K562 (cell line): ENCODE measurements at regions not wholly inside any gene's neighbourhood (a gene's known extent, or its start where the extent isn't known, plus 50 kb on each side); places are given as distances from the start of the nearest gene placed in this dataset.
A peak's percentile ranks its signal among the peaks of the same experiment; 100 is the strongest.

Experiments used
- ATAC-seq: fragments of 200-7000 bp; cut with Tn5 transposase; 3 replicates; pipeline ENCODE4 v1.9.1; 2020; ENCODE audit warnings: moderate library complexity
- BruUV-seq: library from RNA; stranded (reverse); fragments of 400-500 nt; replicated peaks from 2 replicates; lab custom pipeline; 2021; lab: Mats Ljungman, UMichigan
- CTCF ChIA-PET: fragments of 300-600 bp; formaldehyde crosslinking; extraction: SDS; loops from one replicate; lab custom pipeline; 2021; ENCODE audit warnings: low intra/inter-chr PET ratio; lab: Yijun Ruan, JAX
- POLR2A ChIA-PET: fragments of 300-600, 350-650 bp; sonication (Branson Sonifier 250); formaldehyde crosslinking; extraction: SDS; loops from one replicate; lab custom pipeline; 2021; ENCODE audit warnings: antibody characterized with exemption, inconsistent platforms; lab: Yijun Ruan, JAX
- DNase-seq, 4 experiments: peaks; one replicate each; pipeline versions ENCODE4 v3.0.0 to v3.0.0-alpha.2; 2011 to 2018; ENCODE audit warnings: low spot score in 3 of 4, mixed read lengths in 3 of 4; ENCODE audit errors: extremely low read depth in 1 of 4
- FAIRE-seq: peaks from 2 replicates; lab custom pipeline; 2011; peaks lifted over from hg19 to GRCh38; lab: Jason Lieb, UNC
- H2AFZ ChIP-seq: 2 replicates; pipeline ENCODE4 v1.6.0; 2011; ENCODE audit warnings: low read depth, low read length, control low read depth, inconsistent platforms
- H3K27ac ChIP-seq: fragments of 200-600 bp; 3 replicates; pipeline ENCODE4 v1.8.0; 2011; ENCODE audit warnings: low read depth, mild to moderate bottlenecking, control low read depth, inconsistent platforms, low read length, moderate library complexity, mixed read lengths; ENCODE audit errors: extremely low read depth
- H3K27me3 ChIP-seq, 2 experiments: fragments of 300-600 bp in 1 of 2; 2 replicates in 1 of 2; 3 replicates in 1 of 2; pipeline versions ENCODE4 v1.6.0 to v1.8.0; 2011; ENCODE audit warnings: inconsistent platforms in 2 of 2, low read length in 2 of 2, mild to moderate bottlenecking in 1 of 2, mixed read lengths in 1 of 2, moderate library complexity in 1 of 2; ENCODE audit not compliant: control insufficient read depth in 2 of 2, insufficient read depth in 2 of 2
- H3K36me3 ChIP-seq: fragments of 300-600 bp; 3 replicates; pipeline ENCODE4 v1.8.0; 2011; ENCODE audit warnings: mild to moderate bottlenecking, low read length, inconsistent platforms; ENCODE audit not compliant: control insufficient read depth, insufficient read depth
- H3K4me1 ChIP-seq, 2 experiments: fragments of 200-600 bp in 1 of 2; replicated peaks in 1 of 2; 2 replicates in 1 of 2; 3 replicates in 1 of 2; pipeline versions ENCODE4 v1.5.1 to v1.8.0; 2011; ENCODE audit warnings: inconsistent platforms in 2 of 2, low read length in 2 of 2, mild to moderate bottlenecking in 1 of 2, mixed read lengths in 1 of 2, moderate library complexity in 1 of 2; ENCODE audit not compliant: control insufficient read depth in 2 of 2, insufficient read depth in 2 of 2
- H3K4me2 ChIP-seq: 2 replicates; pipeline ENCODE4 v1.6.1; 2011; ENCODE audit warnings: low read length, control low read depth, inconsistent platforms, mixed read lengths; ENCODE audit not compliant: insufficient read depth
- H3K4me3 ChIP-seq: fragments of 200-600 bp; sonication (generic), shearing (Covaris generic); 2 replicates; pipeline ENCODE4 v1.5.1; 2016; ENCODE audit warnings: control low read depth, inconsistent platforms
- H3K79me2 ChIP-seq: fragments of 200-600 bp; 3 replicates; pipeline ENCODE4 v1.8.0; 2011; ENCODE audit warnings: low read length, inconsistent platforms; ENCODE audit not compliant: control insufficient read depth, insufficient read depth
- H3K9ac ChIP-seq, 2 experiments: 2 replicates each; pipeline versions ENCODE4 v1.6.0 to v1.6.1; 2011; ENCODE audit warnings: low read depth in 2 of 2, low read length in 2 of 2, control low read depth in 1 of 2, inconsistent platforms in 1 of 2, mild to moderate bottlenecking in 1 of 2, mixed read lengths in 1 of 2; ENCODE audit not compliant: insufficient read depth in 1 of 2
- H3K9me1 ChIP-seq: one replicate; pipeline ENCODE4 v1.6.0; 2011; ENCODE audit warnings: inconsistent platforms, mild to moderate bottlenecking, low read length, moderate library complexity; ENCODE audit not compliant: control insufficient read depth, insufficient read depth
- H3K9me3 ChIP-seq: replicated peaks from 2 replicates; pipeline ENCODE4 v1.5.1; 2011; ENCODE audit warnings: low read depth, low read length, inconsistent platforms; ENCODE audit not compliant: control insufficient read depth, insufficient read depth
- H4K20me1 ChIP-seq: replicated peaks from 2 replicates; pipeline ENCODE4 v1.6.1; 2011; ENCODE audit warnings: low read length, inconsistent platforms, mixed read lengths; ENCODE audit not compliant: control insufficient read depth, insufficient read depth
- CBFA2T3 ChIP-seq: fragments of 450-650 bp; IDR thresholded peaks from 2 replicates; pipeline ENCODE4 v1.6.1; 2017
- NR0B1 ChIP-seq: fragments of 450-650 bp; IDR thresholded peaks from one replicate; pipeline ENCODE4 v1.6.1; 2018; ENCODE audit warnings: mild to moderate bottlenecking, moderate library complexity; ENCODE audit not compliant: partially characterized antibody
- RBM25 ChIP-seq: fragments of 200-400 bp; formaldehyde crosslinking; IDR thresholded peaks from 2 replicates; pipeline ENCODE4 v1.6.1; 2018; ENCODE audit warnings: low read length, low read depth, moderate library complexity; ENCODE audit not compliant: severe bottlenecking
- RCOR1 ChIP-seq, 2 experiments: IDR thresholded peaks; 2 replicates each; pipeline ENCODE4 v1.6.1; 2012; ENCODE audit warnings: low read depth in 2 of 2, low read length in 2 of 2, borderline replicate concordance in 1 of 2, improper control_type of control experiment in 1 of 2
- RERE ChIP-seq: sonication (generic); formaldehyde crosslinking; IDR thresholded peaks from 2 replicates; pipeline ENCODE4 v1.8.0; 2023; ENCODE audit warnings: missing genetic modification reagents, mild to moderate bottlenecking, borderline replicate concordance
- TCFL5 ChIP-seq: fragments of 250-450 bp; sonication (Bioruptor Pico); conservative IDR thresholded peaks from 2 replicates; pipeline ENCODE4 v1.6.1; 2021; ENCODE audit warnings: mild to moderate bottlenecking, moderate library complexity, matching md5 sums
- ZFP36 ChIP-seq: fragments of 150-350 bp; IDR thresholded peaks from 2 replicates; pipeline ENCODE4 v1.6.1; 2018; ENCODE audit warnings: low read length, low read depth; ENCODE audit not compliant: partially characterized antibody
- WGBS: fragments of 100-300 bp; shearing (Covaris generic); methylation state at CpG from one replicate; pipeline ENCODE4 v1.1.6; 2016; ENCODE audit warnings: low coverage, mixed read lengths; ENCODE audit not compliant: insufficient coverage; ENCODE audit errors: missing lambda C conversion rate; 5-methylcytosine and 5-hydroxymethylcytosine counted together
- in situ Hi-C: fragments of 300-500 bp; cut with MboI; formaldehyde crosslinking; loops from 4 replicates; pipeline ENCODE4 v1.15.0; 2018; ENCODE audit warnings: inconsistent platforms, mixed read lengths
- intact Hi-C: fragments of 100-400 bp; cut with micrococcal nuclease; formaldehyde crosslinking; loops from 2 replicates; pipeline ENCODE4 v1.14.2; 2022

GRCh38 chr11:36751996-36752395 is 154.0 kb upstream of the RAG2 start:
- H3K4me1 ChIP-seq, result no peaks in the 10 kb centered on the region
- FAIRE-seq, result no peak

More at GRCh38 chr11:36751996-36752395, 154.0 kb upstream of the RAG2 start:
- H3K36me3 ChIP-seq, result no peaks in the 10 kb centered on the region
- no peak overlapping the region for H3K9ac ChIP-seq
- no peaks in the 10 kb centered on the region for H4K20me1 ChIP-seq
- 10% methylated on average over 3 of the region's 3 CpGs for WGBS
- TF ChIP-seq RBM25, result peak; percentile 92
- TF ChIP-seq ZFP36, result peak; percentile 37
- no peak for TF ChIP-seq RERE (CRISPR knock-in tag)
- no peak for TF ChIP-seq RCOR1 (IDR thresholded peaks at IDR 0.05; ENCODE audit: borderline replicate concordance in 1 of 2, low read depth in 2 of 2, low read length in 2 of 2)
- TF ChIP-seq TCFL5 (CRISPR knock-in tag), result no peak
- no peak for TF ChIP-seq NR0B1
- TF ChIP-seq CBFA2T3, result no peak
- H3K9me3 ChIP-seq, result no peaks in the 10 kb centered on the region
- CTCF ChIA-PET, result no interaction called here
- no peak overlapping the region for H3K4me2 ChIP-seq
- no peak for DNase-seq
- no peaks in the 10 kb centered on the region for H3K27me3 ChIP-seq
- POLR2A ChIA-PET, result no interaction called here
- intact Hi-C loops, result no loop called here
- BruUV-seq, result no TSS peak
- no peak overlapping the region for H3K4me3 ChIP-seq
- no peak for ATAC-seq
- no peaks in the 10 kb centered on the region for H3K9me1 ChIP-seq
- H2AFZ ChIP-seq, result no peak overlapping the region
- no peaks in the 10 kb centered on the region for H3K79me2 ChIP-seq
- in situ Hi-C loops, result no loop called here
- no peak overlapping the region for H3K27ac ChIP-seq
